HG02610 (cell line): ENCODE measurements at regions not wholly inside any gene's neighbourhood (a gene's known extent, or its start where the extent isn't known, plus 50 kb on each side); places are given as distances from the start of the nearest gene placed in this dataset.

Source experiments
- ATAC-seq: cut with Tn5 transposase; IDR thresholded peaks from one replicate; pipeline ENCODE4 v1.9.1; 2021; ENCODE audit warnings: mild to moderate bottlenecking, moderate library complexity; ENCODE audit not compliant: unreplicated experiment

- no peak for ATAC-seq
Observed at GRCh38 chr1:30045304-30046090, 677.9 kb downstream of the MATN1 start.

GRCh38 chr1:30044656-30045144 is 678.7 kb downstream of the MATN1 start:
- ATAC-seq = no peak

GRCh38 chr1:30043731-30044408 is 679.5 kb downstream of the MATN1 start:
- ATAC-seq = no peak

- ATAC-seq = no peak
Observed at GRCh38 chr1:30043256-30043655, 680.1 kb downstream of the MATN1 start.

GRCh38 chr1:30042438-30043147 is 680.8 kb downstream of the MATN1 start:
- ATAC-seq = no peak

- no peak for ATAC-seq
Observed at GRCh38 chr1:30041741-30042437, 681.5 kb downstream of the MATN1 start.

- no peak for ATAC-seq
Observed at GRCh38 chr1:30040081-30041019, 683.0 kb downstream of the MATN1 start.

GRCh38 chr1:30039354-30040080 is 683.9 kb downstream of the MATN1 start:
- no peak for ATAC-seq

GRCh38 chr1:30038134-30039025 is 685.0 kb downstream of the MATN1 start:
- no peak for ATAC-seq

GRCh38 chr1:30037251-30038118 is 685.9 kb downstream of the MATN1 start:
- no peak for ATAC-seq

- ATAC-seq = no peak
Observed at GRCh38 chr1:30036666-30037065, 686.7 kb downstream of the MATN1 start.

- no peak for ATAC-seq
Observed at GRCh38 chr1:30036229-30036547, 687.2 kb downstream of the MATN1 start.

- ATAC-seq = no peak
Observed at GRCh38 chr1:30035522-30036228, 687.7 kb downstream of the MATN1 start.

- ATAC-seq = no peak
Observed at GRCh38 chr1:30034627-30035521, 688.5 kb downstream of the MATN1 start.

- no peak for ATAC-seq
Observed at GRCh38 chr1:30034105-30034626, 689.2 kb downstream of the MATN1 start.
